ENCODE measurements at regions not wholly inside any gene's neighbourhood (a gene's known extent, or its start where the extent isn't known, plus 50 kb on each side); places are given as distances from the start of the nearest gene placed in this dataset.

DNA sequence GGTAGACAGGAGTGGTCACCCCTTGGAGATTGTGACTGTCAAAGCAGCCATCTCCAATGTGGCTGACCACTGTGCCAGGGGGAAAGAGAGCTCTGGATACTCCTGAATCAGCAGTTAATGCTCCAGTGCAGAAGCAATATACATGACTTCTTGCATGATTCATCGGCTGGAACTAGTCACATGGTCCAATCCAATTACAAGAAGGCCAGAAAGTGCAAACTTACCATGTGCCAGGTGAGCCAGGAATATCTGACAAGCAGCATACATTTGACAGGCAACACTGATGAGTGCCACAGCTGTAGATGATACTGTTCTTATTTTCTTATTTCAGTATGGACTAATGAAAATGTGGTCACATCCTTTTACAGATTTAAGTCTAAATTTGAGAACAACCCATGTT is 440.0 kb upstream of the MPDZ start:
- WGBS (ENCODE audit: low lambda C conversion rate), result 0% methylated on average over 1 of the region's 1 CpG
- intact Hi-C loops (cut with micrococcal nuclease; ENCODE audit: unreplicated experiment), result no loop called here

DNA sequence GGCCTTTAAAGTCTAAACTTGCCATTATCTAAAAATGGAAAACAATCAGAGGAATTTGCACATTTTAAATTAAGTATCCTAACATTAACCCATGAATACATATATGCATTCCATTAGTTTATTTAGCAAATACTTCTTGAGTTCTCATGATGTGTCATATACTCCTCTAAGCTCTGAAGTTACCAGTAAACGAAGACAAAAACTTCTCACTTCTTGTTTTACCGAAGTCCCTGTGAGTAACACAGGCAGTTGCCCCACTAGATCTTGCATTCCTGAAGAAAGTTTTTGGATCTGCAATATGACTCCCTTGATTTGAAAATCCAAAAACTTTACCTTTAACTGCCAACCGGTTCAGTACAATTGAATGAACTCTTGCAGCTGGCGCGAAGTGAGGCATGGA is 439.0 kb upstream of the MPDZ start:
- CTCF ChIA-PET (ENCODE audit: low intra/inter-chr PET ratio, low total read pairs), result no interaction called here
- TF ChIP-seq SRY (CRISPR knock-in tag; IDR thresholded peaks at IDR 0.05) (no peak), SUZ12 (IDR thresholded peaks at IDR 0.05; ENCODE audit: low read depth, low read length) (no peak), E2F5 (CRISPR knock-in tag; conservative IDR thresholded peaks at IDR 0.05) (no peak), ARNTL (CRISPR knock-in tag; IDR thresholded peaks at IDR 0.05) (no peak), ZNF775 (CRISPR knock-in tag; IDR thresholded peaks at IDR 0.05; ENCODE audit: borderline replicate concordance) (no peak), NFYC (CRISPR knock-in tag; IDR thresholded peaks at IDR 0.05) (no peak)
- TF ChIP-seq, protein P1, sequence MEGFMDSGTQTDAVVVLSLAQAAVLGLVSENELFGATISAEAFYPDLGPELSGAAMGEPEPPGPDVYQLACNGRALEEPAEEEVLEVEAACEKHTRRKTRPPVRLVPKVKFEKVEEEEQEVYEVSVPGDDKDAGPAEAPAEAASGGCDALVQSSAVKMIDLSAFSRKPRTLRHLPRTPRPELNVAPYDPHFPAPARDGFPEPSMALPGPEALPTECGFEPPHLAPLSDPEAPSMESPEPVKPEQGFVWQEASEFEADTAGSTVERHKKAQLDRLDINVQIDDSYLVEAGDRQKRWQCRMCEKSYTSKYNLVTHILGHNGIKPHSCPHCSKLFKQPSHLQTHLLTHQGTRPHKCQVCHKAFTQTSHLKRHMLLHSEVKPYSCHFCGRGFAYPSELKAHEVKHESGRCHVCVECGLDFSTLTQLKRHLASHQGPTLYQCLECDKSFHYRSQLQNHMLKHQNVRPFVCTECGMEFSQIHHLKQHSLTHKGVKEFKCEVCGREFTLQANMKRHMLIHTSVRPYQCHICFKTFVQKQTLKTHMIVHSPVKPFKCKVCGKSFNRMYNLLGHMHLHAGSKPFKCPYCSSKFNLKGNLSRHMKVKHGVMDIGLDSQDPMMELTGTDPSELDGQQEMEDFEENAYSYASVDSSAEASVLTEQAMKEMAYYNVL (CRISPR knock-in tag; IDR thresholded peaks at IDR 0.05; ENCODE audit: borderline replicate concordance), result no peak

More for the DNA sequence above, 440.0 kb upstream of the MPDZ start:
- Histone ChIP-seq H2AFZ (ENCODE audit: low read length) (no peak overlapping the region), H3K27ac (ENCODE audit: extremely low read length, insufficient read depth, low read length) (no peak overlapping the region), H3K27me3 (ENCODE audit: control insufficient read depth in 1 of 2, insufficient read depth in 2 of 2, low read length in 2 of 2) (no peaks in the 10 kb centered on the region), H3K36me3 (replicated peaks in 1 of 2; ENCODE audit: control insufficient read depth in 1 of 2, insufficient read depth in 2 of 2, low read length in 2 of 2) (no peaks in the 10 kb centered on the region), H3K79me2 (ENCODE audit: insufficient read depth, low read length) (no peaks in the 10 kb centered on the region), H3K4me3 (replicated peaks in 1 of 3; ENCODE audit: insufficient read depth in 1 of 3, low read depth in 2 of 3, low read length in 3 of 3) (no peak overlapping the region), H3K4me2 (ENCODE audit: low read depth, low read length) (no peak overlapping the region), H4K20me1 (ENCODE audit: insufficient read depth, low read length) (no peaks in the 10 kb centered on the region), H3K9ac (ENCODE audit: insufficient read depth, low read depth, low read length) (no peak overlapping the region), H3K9me3 (ENCODE audit: low read length) (no peaks in the 10 kb centered on the region), H3K4me1 (ENCODE audit: insufficient read depth, low read length) (no peaks in the 10 kb centered on the region)
- no peak for ATAC-seq
- TF ChIP-seq JUNB (CRISPR knock-in tag; IDR thresholded peaks at IDR 0.05; ENCODE audit: borderline replicate concordance), result no peak
- TF ChIP-seq MAFF (IDR thresholded peaks at IDR 0.05; ENCODE audit: low read depth, low read length), result 0 out of 2 replicates have a peak, but pooled peaks have one; percentile 18
- TF ChIP-seq RAD21 (CRISPR knock-in tag; IDR thresholded peaks at IDR 0.05), result no peak
- TF ChIP-seq ARID3A (IDR thresholded peaks at IDR 0.05; ENCODE audit: low read depth, low read length), result no peak
- TF ChIP-seq ZZZ3 (CRISPR knock-in tag; IDR thresholded peaks at IDR 0.05; ENCODE audit: borderline replicate concordance), result no peak
- TF ChIP-seq MAFK (conservative IDR thresholded peaks at IDR 0.05 in 1 of 2, IDR thresholded peaks at IDR 0.05 in 1 of 2; ENCODE audit: low read length in 2 of 2), result peak; percentile 27 to 52; a peak in 3 of 4 replicates
- BruUV-seq (replicated peaks), result no TSS peak
- POLR2A ChIA-PET, result no interaction called here
- CTCF ChIA-PET (ENCODE audit: low intra/inter-chr PET ratio, low total read pairs), result no interaction called here
- FAIRE-seq, result no peak
- in situ Hi-C loops (cut with HindIII; ENCODE audit: extremely low pct_ligation_motif_present, low pct_unique_long_range_greater_than_20kb), result no loop called here
- DNase-seq (ENCODE audit: low spot score), result no peak

More for the DNA sequence above, 439.0 kb upstream of the MPDZ start:
- H3K27me3 ChIP-seq (ENCODE audit: control insufficient read depth in 1 of 2, insufficient read depth in 2 of 2, low read length in 2 of 2), result no peaks in the 10 kb centered on the region
- DNase-seq (ENCODE audit: low spot score) (no peak), ATAC-seq (no peak), FAIRE-seq (no peak)
- no peak overlapping the region for H3K4me2 ChIP-seq (ENCODE audit: low read depth, low read length)
- no peak overlapping the region for H3K27ac ChIP-seq (ENCODE audit: extremely low read length, insufficient read depth, low read length)
- WGBS (ENCODE audit: low lambda C conversion rate), result 39% methylated on average over 5 of the region's 5 CpGs
- no peaks in the 10 kb centered on the region for H3K79me2 ChIP-seq (ENCODE audit: insufficient read depth, low read length)
- H4K20me1 ChIP-seq (ENCODE audit: insufficient read depth, low read length), result no peaks in the 10 kb centered on the region
- no peaks in the 10 kb centered on the region for H3K4me1 ChIP-seq (ENCODE audit: insufficient read depth, low read length)
- H3K9me3 ChIP-seq (ENCODE audit: low read length), result no peaks in the 10 kb centered on the region
- no peak overlapping the region for H3K9ac ChIP-seq (ENCODE audit: insufficient read depth, low read depth, low read length)
- BruUV-seq (replicated peaks), result no TSS peak
- POLR2A ChIA-PET, result no interaction called here
- in situ Hi-C loops (cut with HindIII; ENCODE audit: extremely low pct_ligation_motif_present, low pct_unique_long_range_greater_than_20kb), result no loop called here
- H3K36me3 ChIP-seq (replicated peaks in 1 of 2; ENCODE audit: control insufficient read depth in 1 of 2, insufficient read depth in 2 of 2, low read length in 2 of 2), result no peaks in the 10 kb centered on the region
- H3K4me3 ChIP-seq (replicated peaks in 1 of 3; ENCODE audit: insufficient read depth in 1 of 3, low read depth in 2 of 3, low read length in 3 of 3), result no peak overlapping the region
- H2AFZ ChIP-seq (ENCODE audit: low read length), result no peak overlapping the region
- intact Hi-C loops (cut with micrococcal nuclease; ENCODE audit: unreplicated experiment), result no loop called here
